GM10266 (cell line): ENCODE measurements at regions not wholly inside any gene's neighbourhood (a gene's known extent, or its start where the extent isn't known, plus 50 kb on each side); places are given as distances from the start of the nearest gene placed in this dataset.

Experiments used
- DNase-seq: peaks from one replicate; pipeline ENCODE4 v3.0.0; 2012; ENCODE audit errors: extremely low spot score
- TF ChIP-seq, protein P1 (sequence below): IDR thresholded peaks from 2 replicates; pipeline ENCODE4 v1.5.1; 2012; ENCODE audit warnings: mild to moderate bottlenecking, low read depth; ENCODE audit not compliant: control insufficient read depth, insufficient read depth; ENCODE audit errors: missing control alignments

DNA sequence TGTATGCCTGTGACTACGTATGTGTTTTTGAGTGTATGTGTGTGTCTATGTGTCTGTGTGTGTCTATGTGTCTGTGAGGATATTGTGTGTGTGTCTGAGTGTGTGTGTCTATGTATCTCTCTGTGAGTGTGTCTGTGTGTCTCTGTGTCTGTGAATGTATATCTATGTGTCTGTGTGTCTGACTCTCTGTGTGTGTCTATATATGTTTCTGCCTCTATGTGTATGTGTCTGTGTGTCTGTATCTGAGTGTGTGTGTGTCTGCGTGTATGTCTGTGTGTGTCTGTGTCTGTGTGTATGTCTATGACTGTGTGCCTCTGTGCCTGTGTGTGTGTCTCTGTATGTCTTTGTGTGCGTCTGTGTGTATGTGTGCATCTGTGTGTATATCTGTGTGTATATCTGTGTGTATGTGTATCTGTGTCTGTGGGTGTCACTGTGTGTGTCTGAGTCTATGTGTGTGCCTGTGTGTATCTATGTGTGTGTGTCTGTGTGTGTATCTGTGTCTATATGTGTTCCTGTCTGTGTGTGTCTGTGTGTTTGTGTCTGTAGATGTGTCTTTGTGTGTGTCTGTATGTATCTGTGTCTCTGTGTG lies 172.7 kb downstream of the MYCN start:
- TF ChIP-seq, protein P1, sequence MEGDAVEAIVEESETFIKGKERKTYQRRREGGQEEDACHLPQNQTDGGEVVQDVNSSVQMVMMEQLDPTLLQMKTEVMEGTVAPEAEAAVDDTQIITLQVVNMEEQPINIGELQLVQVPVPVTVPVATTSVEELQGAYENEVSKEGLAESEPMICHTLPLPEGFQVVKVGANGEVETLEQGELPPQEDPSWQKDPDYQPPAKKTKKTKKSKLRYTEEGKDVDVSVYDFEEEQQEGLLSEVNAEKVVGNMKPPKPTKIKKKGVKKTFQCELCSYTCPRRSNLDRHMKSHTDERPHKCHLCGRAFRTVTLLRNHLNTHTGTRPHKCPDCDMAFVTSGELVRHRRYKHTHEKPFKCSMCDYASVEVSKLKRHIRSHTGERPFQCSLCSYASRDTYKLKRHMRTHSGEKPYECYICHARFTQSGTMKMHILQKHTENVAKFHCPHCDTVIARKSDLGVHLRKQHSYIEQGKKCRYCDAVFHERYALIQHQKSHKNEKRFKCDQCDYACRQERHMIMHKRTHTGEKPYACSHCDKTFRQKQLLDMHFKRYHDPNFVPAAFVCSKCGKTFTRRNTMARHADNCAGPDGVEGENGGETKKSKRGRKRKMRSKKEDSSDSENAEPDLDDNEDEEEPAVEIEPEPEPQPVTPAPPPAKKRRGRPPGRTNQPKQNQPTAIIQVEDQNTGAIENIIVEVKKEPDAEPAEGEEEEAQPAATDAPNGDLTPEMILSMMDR = no peak
- no peak for DNase-seq

DNA sequence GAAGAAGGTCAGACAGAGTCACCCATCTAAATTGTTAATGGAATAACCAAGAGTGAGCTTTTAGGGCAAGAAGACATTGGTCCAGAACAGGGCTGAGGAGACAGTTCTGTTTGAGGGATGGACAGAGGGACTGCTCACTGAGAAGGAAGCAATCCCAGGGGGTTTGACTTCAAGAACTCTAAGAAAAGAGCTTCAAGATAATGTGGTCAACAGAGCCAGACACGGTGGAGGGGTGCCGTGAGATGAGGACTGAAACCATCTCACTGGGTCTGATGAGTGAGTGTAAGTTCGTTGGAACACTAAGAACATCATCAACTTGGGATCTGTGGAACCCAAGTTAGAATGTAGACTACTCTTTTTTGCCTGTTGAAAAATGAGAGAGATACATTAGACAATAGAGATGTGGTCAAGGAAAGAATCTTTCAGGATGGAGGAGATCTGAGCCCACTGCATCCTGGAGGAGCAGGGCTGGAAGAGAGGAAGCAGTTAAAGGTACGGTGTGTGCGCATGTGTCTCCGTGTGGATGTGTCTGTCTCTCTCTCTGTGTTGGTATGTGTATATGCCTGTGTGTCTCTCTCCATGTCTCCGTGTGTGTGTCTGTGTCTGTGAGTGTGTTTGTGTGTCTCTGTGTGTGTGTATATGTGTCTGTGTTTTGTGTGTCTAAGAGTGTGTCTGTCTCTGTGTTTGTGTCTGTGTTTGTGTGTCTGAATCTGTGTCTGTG lies 172.1 kb downstream of the MYCN start:
- TF ChIP-seq, protein P1 = no peak
- no peak for DNase-seq

- TF ChIP-seq, protein P1 = no peak
- DNase-seq = no peak
These were observed 171.5 kb downstream of the MYCN start for GRCh38 chr2:16111838-16112210.

GRCh38 chr2:16109821-16110310 lies 169.5 kb downstream of the MYCN start:
- TF ChIP-seq, protein P1 = no peak
- no peak for DNase-seq

DNA sequence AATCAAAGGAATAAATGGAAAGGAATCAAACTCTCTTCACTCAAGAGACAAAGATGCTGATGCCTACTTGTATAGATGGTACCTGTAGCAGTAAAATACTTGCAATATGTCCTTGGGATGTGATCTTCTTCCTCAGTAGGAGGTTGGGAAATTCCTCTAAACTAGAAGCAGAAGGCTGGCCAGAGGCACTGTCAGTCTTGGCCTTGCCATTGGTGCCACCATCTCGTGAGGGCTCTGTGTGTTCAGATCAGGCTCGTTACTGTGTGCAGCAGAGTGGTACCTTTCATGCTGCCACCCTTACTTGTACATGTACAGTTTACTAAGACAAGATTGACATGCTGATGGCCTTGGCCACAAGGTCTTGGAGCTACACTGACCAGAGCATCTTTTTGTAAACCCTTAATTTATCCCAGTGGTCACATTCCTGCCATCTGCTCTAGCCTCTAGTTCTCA lies 169.0 kb downstream of the MYCN start:
- DNase-seq = no peak
- TF ChIP-seq, protein P1 = no peak

DNA sequence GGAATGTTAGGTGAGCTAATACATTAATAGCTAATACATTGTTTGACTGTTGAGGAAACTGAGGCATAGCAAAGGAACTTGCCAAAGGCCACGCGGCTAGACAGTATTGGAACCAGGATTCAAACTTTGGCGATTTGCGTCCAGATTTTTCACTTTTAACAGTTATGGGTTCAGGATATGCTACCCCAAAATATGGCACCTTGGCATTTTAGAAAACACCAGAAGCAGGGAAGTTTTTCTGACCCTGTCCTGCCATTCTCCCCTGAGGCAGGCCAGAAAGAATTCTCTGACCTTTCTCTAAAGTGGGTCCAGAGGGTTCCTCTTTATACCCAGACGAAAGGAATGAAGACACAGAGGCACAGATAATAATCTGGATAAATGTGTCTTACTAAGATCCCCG lies 166.9 kb downstream of the MYCN start:
- TF ChIP-seq, protein P1 = no peak
- DNase-seq = no peak

DNA sequence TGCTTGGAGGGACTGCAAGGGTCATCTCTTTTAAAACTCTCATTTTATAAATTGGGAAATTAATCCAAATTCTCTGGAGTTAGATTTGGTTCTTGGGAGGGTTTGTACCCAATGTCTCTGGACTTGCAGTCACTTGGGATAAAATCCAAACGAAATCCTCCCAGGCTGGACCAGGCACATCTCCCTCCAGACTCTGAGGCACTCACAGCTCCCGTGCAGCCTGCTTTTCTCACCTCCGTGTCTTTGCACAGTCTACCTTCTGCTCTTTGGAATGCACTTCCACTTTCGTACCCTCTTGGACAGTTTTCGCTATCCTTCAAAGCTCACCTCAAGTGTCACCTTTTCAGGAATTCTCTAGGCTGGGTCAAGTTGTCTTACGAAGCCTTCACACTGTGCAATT lies 166.3 kb downstream of the MYCN start:
- TF ChIP-seq, protein P1 = no peak
- no peak for DNase-seq
